PC-3 (cell line): ENCODE measurements at regions not wholly inside any gene's neighbourhood (a gene's known extent, or its start where the extent isn't known, plus 50 kb on each side); places are given as distances from the start of the nearest gene placed in this dataset.

Experiments
- EZH2 ChIP-seq: fragments of 300-600 bp; sonication (generic); IDR thresholded peaks from one replicate; pipeline ENCODE4 v1.6.1; 2017; ENCODE audit warnings: antibody characterized with exemption, mild to moderate bottlenecking, low read length; ENCODE audit not compliant: unreplicated experiment
- TF ChIP-seq, protein P1 (sequence below): fragments of 300-600 bp; sonication (generic); conservative IDR thresholded peaks from 2 replicates; pipeline ENCODE4 v1.5.1; 2017; ENCODE audit warnings: antibody characterized with exemption, low read depth, mild to moderate bottlenecking, low read length

DNA sequence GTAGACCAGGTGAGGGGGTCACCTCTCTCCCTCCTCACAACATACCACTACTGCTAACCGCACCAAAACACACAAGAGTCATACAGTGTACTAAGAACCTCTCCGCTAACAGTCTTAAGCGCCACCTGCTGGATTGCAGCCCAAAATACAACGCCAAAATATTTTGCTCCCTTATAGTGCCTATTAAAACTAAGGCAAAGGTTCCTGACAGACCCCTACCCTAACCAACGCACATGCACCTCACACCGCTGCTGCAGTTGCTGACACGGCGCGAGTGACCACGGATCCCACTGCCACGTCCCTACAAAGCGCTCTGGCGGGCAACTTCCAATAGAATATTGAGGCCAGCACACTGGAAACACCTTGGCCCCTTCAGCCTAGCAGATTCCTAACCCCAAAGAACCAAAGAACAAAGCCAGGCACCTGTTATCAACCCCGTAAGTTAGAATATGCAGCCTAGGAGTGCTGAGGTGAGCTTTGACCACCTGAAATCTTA lies 563.6 kb upstream of the SEMA3D start:
- TF ChIP-seq, protein P1, sequence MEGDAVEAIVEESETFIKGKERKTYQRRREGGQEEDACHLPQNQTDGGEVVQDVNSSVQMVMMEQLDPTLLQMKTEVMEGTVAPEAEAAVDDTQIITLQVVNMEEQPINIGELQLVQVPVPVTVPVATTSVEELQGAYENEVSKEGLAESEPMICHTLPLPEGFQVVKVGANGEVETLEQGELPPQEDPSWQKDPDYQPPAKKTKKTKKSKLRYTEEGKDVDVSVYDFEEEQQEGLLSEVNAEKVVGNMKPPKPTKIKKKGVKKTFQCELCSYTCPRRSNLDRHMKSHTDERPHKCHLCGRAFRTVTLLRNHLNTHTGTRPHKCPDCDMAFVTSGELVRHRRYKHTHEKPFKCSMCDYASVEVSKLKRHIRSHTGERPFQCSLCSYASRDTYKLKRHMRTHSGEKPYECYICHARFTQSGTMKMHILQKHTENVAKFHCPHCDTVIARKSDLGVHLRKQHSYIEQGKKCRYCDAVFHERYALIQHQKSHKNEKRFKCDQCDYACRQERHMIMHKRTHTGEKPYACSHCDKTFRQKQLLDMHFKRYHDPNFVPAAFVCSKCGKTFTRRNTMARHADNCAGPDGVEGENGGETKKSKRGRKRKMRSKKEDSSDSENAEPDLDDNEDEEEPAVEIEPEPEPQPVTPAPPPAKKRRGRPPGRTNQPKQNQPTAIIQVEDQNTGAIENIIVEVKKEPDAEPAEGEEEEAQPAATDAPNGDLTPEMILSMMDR: peak; percentile 82
- TF ChIP-seq EZH2: no peak
